A549 (cell line): ENCODE measurements at regions not wholly inside any gene's neighbourhood (a gene's known extent, or its start where the extent isn't known, plus 50 kb on each side); places are given as distances from the start of the nearest gene placed in this dataset.

Source experiments
- ATAC-seq, 2 experiments: fragments of 200-7000 bp in 1 of 2; fragments of >200 bp in 1 of 2; cut with Nextera tagmentation in 1 of 2; cut with Tn5 transposase in 1 of 2; 3 replicates each; pipeline versions ENCODE4 v1.8.0 to v1.9.1; 2018 to 2020; ENCODE audit warnings: mild to moderate bottlenecking in 1 of 2, moderate library complexity in 1 of 2
- CTCF ChIA-PET: fragments of 300-600 bp; sonication (Branson Sonifier 250); formaldehyde crosslinking; extraction: SDS; loops from one replicate; lab custom pipeline; 2021; ENCODE audit warnings: antibody characterized with exemption, inconsistent platforms; lab: Yijun Ruan, JAX
- POLR2A ChIA-PET: fragments of 350-600 bp; formaldehyde crosslinking; extraction: SDS; loops from one replicate; lab custom pipeline; 2021; ENCODE audit warnings: antibody characterized with exemption, inconsistent platforms; lab: Yijun Ruan, JAX
- DNase-seq, 2 experiments: peaks; one replicate each; pipeline versions ENCODE4 v3.0.0 to v3.0.0-alpha.2; 2011 to 2016; ENCODE audit warnings: low read depth in 1 of 2, low spot score in 1 of 2
- FAIRE-seq: peaks from 2 replicates; lab custom pipeline; 2011; peaks lifted over from hg19 to GRCh38; lab: Jason Lieb, UNC
- H3K27ac ChIP-seq, 2 experiments: fragments of >200 bp; sonication (Bioruptor Twin); formaldehyde crosslinking; 3 replicates each; pipeline ENCODE4 v1.5.1; 2016 to 2017
- H3K4me1 ChIP-seq: fragments of >200 bp; sonication (Bioruptor Twin); formaldehyde crosslinking; 3 replicates; pipeline ENCODE4 v1.6.1; 2016
- H3K4me2 ChIP-seq: fragments of >200 bp; sonication (Bioruptor Twin); formaldehyde crosslinking; 3 replicates; pipeline ENCODE4 v1.6.1; 2016
- H3K4me3 ChIP-seq: fragments of >200 bp; sonication (Bioruptor Twin); formaldehyde crosslinking; 3 replicates; pipeline ENCODE4 v1.5.1; 2016
- H3K9me3 ChIP-seq: fragments of >200 bp; sonication (Bioruptor Twin); formaldehyde crosslinking; 3 replicates; pipeline ENCODE4 v1.6.1; 2016
- ATOH8 ChIP-seq: fragments of 250-450 bp; sonication (Bioruptor Pico); IDR thresholded peaks from 2 replicates; pipeline ENCODE4 v1.5.0; 2020; ENCODE audit warnings: low read depth, mild to moderate bottlenecking, moderate library complexity
- CBX8 ChIP-seq: fragments of 200-600 bp; sonication (generic); IDR thresholded peaks from 2 replicates; pipeline ENCODE4 v1.6.1; 2016
- CEBPB ChIP-seq, 2 experiments: fragments of >200 bp in 1 of 2; sonication (Bioruptor Twin) in 1 of 2; formaldehyde crosslinking in 1 of 2; IDR thresholded peaks; 2 replicates each; pipeline ENCODE4 v1.6.1; 2012 to 2016
- CHD2 ChIP-seq: fragments of 150-350 bp; IDR thresholded peaks from 2 replicates; pipeline ENCODE4 v1.6.1; 2014; ENCODE audit warnings: low read length; ENCODE audit not compliant: partially characterized antibody
- EHMT2 ChIP-seq: fragments of 200-600 bp; sonication (generic); IDR thresholded peaks from 2 replicates; pipeline ENCODE4 v1.6.1; 2016; ENCODE audit warnings: antibody characterized with exemption, low read depth, mild to moderate bottlenecking, moderate library complexity
- ESRRA ChIP-seq: fragments of 150-350 bp; IDR thresholded peaks from 2 replicates; pipeline ENCODE4 v1.6.1; 2014; ENCODE audit warnings: mild to moderate bottlenecking, low read length, borderline replicate concordance
- FOSL2 ChIP-seq, 2 experiments: fragments of 450-650 bp in 1 of 2; fragments of >200 bp in 1 of 2; sonication (Bioruptor Twin) in 1 of 2; formaldehyde crosslinking; IDR thresholded peaks; 2 replicates each; pipeline versions ENCODE4 v1.5.0 to v1.6.1; 2016 to 2020; ENCODE audit warnings: mild to moderate bottlenecking in 1 of 2, moderate library complexity in 1 of 2
- GATA3 ChIP-seq: IDR thresholded peaks from 2 replicates; pipeline ENCODE4 v1.6.1; 2012; ENCODE audit warnings: borderline replicate concordance
- HDAC2 ChIP-seq: fragments of 200-600 bp; sonication (generic); IDR thresholded peaks from 2 replicates; pipeline ENCODE4 v1.6.1; 2016
- HEYL ChIP-seq: fragments of 250-450 bp; sonication (Bioruptor Pico); IDR thresholded peaks from 2 replicates; pipeline ENCODE4 v1.8.0; 2021; ENCODE audit warnings: mild to moderate bottlenecking, moderate library complexity
- HOXB5 ChIP-seq: fragments of 250-450 bp; sonication (Bioruptor Pico); IDR thresholded peaks from 2 replicates; pipeline ENCODE4 v1.5.0; 2020; ENCODE audit warnings: mild to moderate bottlenecking, moderate library complexity
- MAFK ChIP-seq: fragments of 450-650 bp; IDR thresholded peaks from 2 replicates; pipeline ENCODE4 v1.6.1; 2014; ENCODE audit not compliant: partially characterized antibody
- MAX ChIP-seq: IDR thresholded peaks from 2 replicates; pipeline ENCODE4 v1.6.1; 2012
- MYC ChIP-seq: IDR thresholded peaks from 2 replicates; pipeline ENCODE4 v1.6.1; 2012; ENCODE audit warnings: mild to moderate bottlenecking, inconsistent platforms, low read length, improper control_type of control experiment, borderline replicate concordance
- PHF8 ChIP-seq: fragments of 200-600 bp; sonication (generic); IDR thresholded peaks from 2 replicates; pipeline ENCODE4 v1.6.1; 2016; ENCODE audit warnings: low read depth, mild to moderate bottlenecking, antibody characterized with exemption, moderate library complexity, borderline replicate concordance
- POLR2A ChIP-seq: IDR thresholded peaks from 2 replicates; pipeline ENCODE4 v1.6.1; 2012; ENCODE audit warnings: mild to moderate bottlenecking, low read length
- RAD21 ChIP-seq, 2 experiments: fragments of >200 bp in 1 of 2; sonication (Bioruptor Twin) in 1 of 2; formaldehyde crosslinking in 1 of 2; IDR thresholded peaks in 1 of 2; conservative IDR thresholded peaks in 1 of 2; 2 replicates in 1 of 2; 3 replicates in 1 of 2; pipeline ENCODE4 v1.6.1; 2012 to 2018; ENCODE audit warnings: inconsistent platforms in 1 of 2
- RCOR1 ChIP-seq: fragments of 150-350 bp; IDR thresholded peaks from 2 replicates; pipeline ENCODE4 v1.6.1; 2014; ENCODE audit warnings: antibody characterized with exemption, low read length, low read depth
- RFX5 ChIP-seq: fragments of 450-650 bp; IDR thresholded peaks from 2 replicates; pipeline ENCODE4 v1.7.1; 2014; ENCODE audit warnings: antibody characterized with exemption, mild to moderate bottlenecking, moderate library complexity
- RNF2 ChIP-seq: fragments of 200-600 bp; sonication (generic); IDR thresholded peaks from 2 replicates; pipeline ENCODE4 v1.6.1; 2016; ENCODE audit warnings: low read depth, mild to moderate bottlenecking, antibody characterized with exemption, moderate library complexity, borderline replicate concordance
- SMC3 ChIP-seq: fragments of >200 bp; sonication (Bioruptor Twin); formaldehyde crosslinking; IDR thresholded peaks from 3 replicates; pipeline ENCODE4 v1.6.1; 2018; ENCODE audit warnings: inconsistent platforms
- SREBF2 ChIP-seq: fragments of 450-650 bp; IDR thresholded peaks from 2 replicates; pipeline ENCODE4 v1.6.1; 2014; ENCODE audit warnings: mild to moderate bottlenecking, moderate library complexity
- TFCP2L1 ChIP-seq: fragments of 250-450 bp; sonication (Bioruptor Pico); IDR thresholded peaks from 2 replicates; pipeline ENCODE4 v1.5.0; 2021; ENCODE audit warnings: mild to moderate bottlenecking
- ZC3H11A ChIP-seq: fragments of 450-650 bp; IDR thresholded peaks from 2 replicates; pipeline ENCODE4 v1.6.1; 2014; ENCODE audit warnings: antibody characterized with exemption, mild to moderate bottlenecking
- ZNF302 ChIP-seq: fragments of 250-450 bp; sonication (Bioruptor Pico); IDR thresholded peaks from 2 replicates; pipeline ENCODE4 v1.9.0; 2021; ENCODE audit warnings: inconsistent platforms, mild to moderate bottlenecking, moderate library complexity
- ZSCAN20 ChIP-seq: fragments of 250-450 bp; sonication (Bioruptor Pico); IDR thresholded peaks from 2 replicates; pipeline ENCODE4 v1.8.0; 2022; ENCODE audit warnings: mild to moderate bottlenecking, moderate library complexity
- WGBS: methylation state at CpG from one replicate; pipeline ENCODE4 v1.1.6; 2017; ENCODE audit errors: missing lambda C conversion rate; 5-methylcytosine and 5-hydroxymethylcytosine counted together
- TF ChIP-seq, protein P1 (sequence below): fragments of 150-350 bp; IDR thresholded peaks from 2 replicates; pipeline ENCODE4 v1.6.1; 2014; ENCODE audit warnings: low read depth, mild to moderate bottlenecking, low read length
- TF ChIP-seq, protein P2 (sequence below): IDR thresholded peaks from 2 replicates; pipeline ENCODE4 v1.6.1; 2012
- TF ChIP-seq, protein P3 (sequence below): fragments of 200-600 bp; sonication (generic); IDR thresholded peaks from 2 replicates; pipeline ENCODE4 v1.6.1; 2016; ENCODE audit warnings: antibody characterized with exemption, mild to moderate bottlenecking, moderate library complexity
- TF ChIP-seq, protein P4 (sequence below): fragments of 450-650 bp; IDR thresholded peaks from 2 replicates; pipeline ENCODE4 v1.6.1; 2014; ENCODE audit warnings: antibody characterized with exemption

GRCh38 chr2:65782996-65783650 is 350.7 kb upstream of the SPRED2 start:
- Histone ChIP-seq H3K4me2 (no peak overlapping the region), H3K9me3 (no peaks in the 10 kb centered on the region), H3K4me3 (no peak overlapping the region), H3K27ac (no peak overlapping the region)
- DNase-seq (no peak), ATAC-seq (no peak), FAIRE-seq (no peak)
- CTCF ChIA-PET = interaction anchor here (0.5 kb wide), 1 partner anchor 72 kb away, joined by 3 read pairs; no protein-coding TSS in a partner anchor
- 3% methylated on average over 5 of the region's 5 CpGs for WGBS
- no peak for TF ChIP-seq CHD2
- no peak for TF ChIP-seq RNF2
- TF ChIP-seq HEYL = no peak
- no peak for TF ChIP-seq MYC
- no peak for TF ChIP-seq HDAC2
- TF ChIP-seq CEBPB (IDR thresholded peaks at IDR 0.05) = no peak
- no peak for TF ChIP-seq MAX
- TF ChIP-seq ZNF302 = no peak
- no peak for TF ChIP-seq RFX5
- TF ChIP-seq ZC3H11A = no peak
- no peak for TF ChIP-seq ESRRA
- TF ChIP-seq, protein P1, sequence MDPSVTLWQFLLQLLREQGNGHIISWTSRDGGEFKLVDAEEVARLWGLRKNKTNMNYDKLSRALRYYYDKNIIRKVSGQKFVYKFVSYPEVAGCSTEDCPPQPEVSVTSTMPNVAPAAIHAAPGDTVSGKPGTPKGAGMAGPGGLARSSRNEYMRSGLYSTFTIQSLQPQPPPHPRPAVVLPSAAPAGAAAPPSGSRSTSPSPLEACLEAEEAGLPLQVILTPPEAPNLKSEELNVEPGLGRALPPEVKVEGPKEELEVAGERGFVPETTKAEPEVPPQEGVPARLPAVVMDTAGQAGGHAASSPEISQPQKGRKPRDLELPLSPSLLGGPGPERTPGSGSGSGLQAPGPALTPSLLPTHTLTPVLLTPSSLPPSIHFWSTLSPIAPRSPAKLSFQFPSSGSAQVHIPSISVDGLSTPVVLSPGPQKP = no peak
- TF ChIP-seq RAD21 (conservative IDR thresholded peaks at IDR 0.05 in 1 of 2, IDR thresholded peaks at IDR 0.05 in 1 of 2) = no peak
- no peak for TF ChIP-seq TFCP2L1
- TF ChIP-seq, protein P2, sequence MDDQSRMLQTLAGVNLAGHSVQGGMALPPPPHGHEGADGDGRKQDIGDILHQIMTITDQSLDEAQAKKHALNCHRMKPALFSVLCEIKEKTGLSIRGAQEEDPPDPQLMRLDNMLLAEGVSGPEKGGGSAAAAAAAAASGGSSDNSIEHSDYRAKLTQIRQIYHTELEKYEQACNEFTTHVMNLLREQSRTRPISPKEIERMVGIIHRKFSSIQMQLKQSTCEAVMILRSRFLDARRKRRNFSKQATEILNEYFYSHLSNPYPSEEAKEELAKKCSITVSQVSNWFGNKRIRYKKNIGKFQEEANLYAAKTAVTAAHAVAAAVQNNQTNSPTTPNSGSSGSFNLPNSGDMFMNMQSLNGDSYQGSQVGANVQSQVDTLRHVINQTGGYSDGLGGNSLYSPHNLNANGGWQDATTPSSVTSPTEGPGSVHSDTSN = no peak
- TF ChIP-seq ATOH8 (CRISPR knock-in tag) = no peak
- TF ChIP-seq, protein P3, sequence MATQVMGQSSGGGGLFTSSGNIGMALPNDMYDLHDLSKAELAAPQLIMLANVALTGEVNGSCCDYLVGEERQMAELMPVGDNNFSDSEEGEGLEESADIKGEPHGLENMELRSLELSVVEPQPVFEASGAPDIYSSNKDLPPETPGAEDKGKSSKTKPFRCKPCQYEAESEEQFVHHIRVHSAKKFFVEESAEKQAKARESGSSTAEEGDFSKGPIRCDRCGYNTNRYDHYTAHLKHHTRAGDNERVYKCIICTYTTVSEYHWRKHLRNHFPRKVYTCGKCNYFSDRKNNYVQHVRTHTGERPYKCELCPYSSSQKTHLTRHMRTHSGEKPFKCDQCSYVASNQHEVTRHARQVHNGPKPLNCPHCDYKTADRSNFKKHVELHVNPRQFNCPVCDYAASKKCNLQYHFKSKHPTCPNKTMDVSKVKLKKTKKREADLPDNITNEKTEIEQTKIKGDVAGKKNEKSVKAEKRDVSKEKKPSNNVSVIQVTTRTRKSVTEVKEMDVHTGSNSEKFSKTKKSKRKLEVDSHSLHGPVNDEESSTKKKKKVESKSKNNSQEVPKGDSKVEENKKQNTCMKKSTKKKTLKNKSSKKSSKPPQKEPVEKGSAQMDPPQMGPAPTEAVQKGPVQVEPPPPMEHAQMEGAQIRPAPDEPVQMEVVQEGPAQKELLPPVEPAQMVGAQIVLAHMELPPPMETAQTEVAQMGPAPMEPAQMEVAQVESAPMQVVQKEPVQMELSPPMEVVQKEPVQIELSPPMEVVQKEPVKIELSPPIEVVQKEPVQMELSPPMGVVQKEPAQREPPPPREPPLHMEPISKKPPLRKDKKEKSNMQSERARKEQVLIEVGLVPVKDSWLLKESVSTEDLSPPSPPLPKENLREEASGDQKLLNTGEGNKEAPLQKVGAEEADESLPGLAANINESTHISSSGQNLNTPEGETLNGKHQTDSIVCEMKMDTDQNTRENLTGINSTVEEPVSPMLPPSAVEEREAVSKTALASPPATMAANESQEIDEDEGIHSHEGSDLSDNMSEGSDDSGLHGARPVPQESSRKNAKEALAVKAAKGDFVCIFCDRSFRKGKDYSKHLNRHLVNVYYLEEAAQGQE = no peak
- no peak for TF ChIP-seq HOXB5 (CRISPR knock-in tag)
- no peak for TF ChIP-seq CBX8
- TF ChIP-seq, all 56 proteins: peak for 0
- POLR2A ChIA-PET = no interaction called here
- no peaks in the 10 kb centered on the region for H3K4me1 ChIP-seq

DNA sequence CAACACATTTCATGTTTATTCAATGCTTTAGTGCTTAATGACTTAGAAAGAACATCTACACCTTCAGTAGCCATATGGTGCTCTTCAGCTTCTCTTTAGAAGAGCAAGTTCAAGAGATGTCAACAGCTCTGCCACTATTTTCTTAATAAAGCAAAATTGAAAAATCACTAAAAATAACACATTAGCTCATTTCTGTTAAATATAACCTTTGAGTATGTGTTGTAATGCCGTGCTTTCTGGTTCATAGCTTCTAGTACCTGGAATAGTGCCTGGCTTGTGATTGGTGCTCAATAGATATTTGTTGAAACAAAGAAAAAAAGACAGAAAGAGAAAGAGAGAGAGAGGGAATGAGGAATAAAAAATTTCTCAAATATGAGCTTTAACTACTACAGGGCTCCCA is 349.8 kb upstream of the SPRED2 start:
- DNase-seq (no peak), ATAC-seq (no peak), FAIRE-seq (no peak)
- no peak overlapping the region for H3K27ac ChIP-seq
- TF ChIP-seq SMC3 (no peak), MYC (no peak), RFX5 (no peak), CHD2 (no peak), POLR2A (no peak), MAFK (no peak), SREBF2 (no peak), ZSCAN20 (CRISPR knock-in tag) (no peak), PHF8 (no peak), FOSL2 (IDR thresholded peaks at IDR 0.05) (no peak), FOSL2 (CRISPR knock-in tag; IDR thresholded peaks at IDR 0.05) (no peak), RNF2 (no peak), RCOR1 (no peak), RAD21 (conservative IDR thresholded peaks at IDR 0.05 in 1 of 2, IDR thresholded peaks at IDR 0.05 in 1 of 2) (no peak), EHMT2 (no peak), GATA3 (no peak)
- TF ChIP-seq, protein P4, sequence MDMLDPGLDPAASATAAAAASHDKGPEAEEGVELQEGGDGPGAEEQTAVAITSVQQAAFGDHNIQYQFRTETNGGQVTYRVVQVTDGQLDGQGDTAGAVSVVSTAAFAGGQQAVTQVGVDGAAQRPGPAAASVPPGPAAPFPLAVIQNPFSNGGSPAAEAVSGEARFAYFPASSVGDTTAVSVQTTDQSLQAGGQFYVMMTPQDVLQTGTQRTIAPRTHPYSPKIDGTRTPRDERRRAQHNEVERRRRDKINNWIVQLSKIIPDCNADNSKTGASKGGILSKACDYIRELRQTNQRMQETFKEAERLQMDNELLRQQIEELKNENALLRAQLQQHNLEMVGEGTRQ = no peak
- ChIA-PET CTCF (interaction anchor here (1.5 kb wide), 1 partner anchor 11 kb away, joined by 3 read pairs; no protein-coding TSS in a partner anchor), POLR2A (no interaction called here)
- no peaks in the 10 kb centered on the region for H3K4me1 ChIP-seq
- WGBS = 5% methylated on average over 1 of the region's 1 CpG
- no peaks in the 10 kb centered on the region for H3K9me3 ChIP-seq
- H3K4me3 ChIP-seq = no peak overlapping the region
- no peak overlapping the region for H3K4me2 ChIP-seq
